IPS-15b (cell line): ENCODE measurements at regions not wholly inside any gene's neighbourhood (a gene's known extent, or its start where the extent isn't known, plus 50 kb on each side); places are given as distances from the start of the nearest gene placed in this dataset.
"Not testable (repeated sequence)": the region's sequence is repeated elsewhere in the genome, so short reads cannot be mapped to it uniquely, and the experiment has no call there.

Experiments
- H3K27me3 ChIP-seq: one replicate; pipeline ENCODE4 v1.6.1; 2013; ENCODE audit warnings: low read length; ENCODE audit not compliant: control insufficient read depth, insufficient read depth
- H3K36me3 ChIP-seq: one replicate; pipeline ENCODE4 v1.6.1; 2013; ENCODE audit warnings: low read length; ENCODE audit not compliant: control insufficient read depth, insufficient read depth
- H3K4me1 ChIP-seq: one replicate; pipeline ENCODE4 v1.6.1; 2013; ENCODE audit warnings: mild to moderate bottlenecking, low read length; ENCODE audit not compliant: control insufficient read depth, insufficient read depth
- H3K4me3 ChIP-seq: one replicate; pipeline ENCODE4 v1.5.1; 2013; ENCODE audit warnings: low read depth, low read length
- H3K9ac ChIP-seq: one replicate; pipeline ENCODE4 v1.6.1; 2013; ENCODE audit warnings: low read depth, mild to moderate bottlenecking, low read length
- H3K9me3 ChIP-seq: one replicate; pipeline ENCODE4 v1.6.1; 2013; ENCODE audit warnings: mild to moderate bottlenecking, low read length; ENCODE audit not compliant: control insufficient read depth, insufficient read depth

DNA sequence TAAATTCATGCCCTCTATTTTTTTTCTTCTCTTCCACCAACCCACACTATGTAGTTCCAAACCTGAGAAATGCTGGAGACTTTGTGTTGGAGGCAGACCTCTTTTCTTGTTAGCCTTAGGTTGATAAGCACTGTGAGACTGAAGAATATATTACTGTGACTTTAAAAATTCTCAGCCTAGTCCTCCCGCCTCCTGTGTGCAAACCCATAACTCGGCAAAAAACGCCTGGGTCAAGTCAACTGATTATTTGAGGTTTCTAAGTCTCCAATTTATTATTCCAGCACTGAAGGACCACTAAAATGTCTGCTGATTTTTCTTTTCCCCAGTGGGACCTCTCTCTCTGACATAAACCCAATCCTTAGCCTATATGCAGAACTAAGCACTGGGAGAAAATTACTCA is 1946.0 kb upstream of the RAG2 start:
- Histone ChIP-seq H3K9me3 (no peaks in the 10 kb centered on the region), H3K36me3 (no peaks in the 10 kb centered on the region), H3K27me3 (no peaks in the 10 kb centered on the region), H3K4me1 (no peaks in the 10 kb centered on the region), H3K9ac (no peak overlapping the region), H3K4me3 (no peak overlapping the region)

DNA sequence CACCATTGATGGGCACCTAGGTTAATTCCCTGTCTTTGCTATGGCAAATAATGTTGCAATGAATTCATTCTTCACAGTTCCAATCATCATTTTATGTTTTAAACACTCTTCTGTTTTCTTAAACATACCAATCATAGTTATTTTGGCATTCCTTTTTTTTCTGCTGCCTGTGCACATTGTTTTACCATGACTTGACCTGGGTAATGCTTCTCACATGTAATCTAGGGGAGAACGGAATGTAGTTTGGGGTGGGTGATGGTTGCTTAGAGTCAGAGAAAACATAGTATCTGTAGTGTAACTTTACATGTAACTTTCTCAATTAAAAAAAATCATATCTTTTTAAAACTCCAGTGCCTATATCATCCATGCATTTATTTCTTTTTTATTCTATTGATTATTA is 1945.3 kb upstream of the RAG2 start:
- Histone ChIP-seq H3K4me3 (no peak overlapping the region), H3K27me3 (no peaks in the 10 kb centered on the region), H3K36me3 (no peaks in the 10 kb centered on the region), H3K9me3 (no peaks in the 10 kb centered on the region), H3K4me1 (no peaks in the 10 kb centered on the region), H3K9ac (no peak overlapping the region)

DNA sequence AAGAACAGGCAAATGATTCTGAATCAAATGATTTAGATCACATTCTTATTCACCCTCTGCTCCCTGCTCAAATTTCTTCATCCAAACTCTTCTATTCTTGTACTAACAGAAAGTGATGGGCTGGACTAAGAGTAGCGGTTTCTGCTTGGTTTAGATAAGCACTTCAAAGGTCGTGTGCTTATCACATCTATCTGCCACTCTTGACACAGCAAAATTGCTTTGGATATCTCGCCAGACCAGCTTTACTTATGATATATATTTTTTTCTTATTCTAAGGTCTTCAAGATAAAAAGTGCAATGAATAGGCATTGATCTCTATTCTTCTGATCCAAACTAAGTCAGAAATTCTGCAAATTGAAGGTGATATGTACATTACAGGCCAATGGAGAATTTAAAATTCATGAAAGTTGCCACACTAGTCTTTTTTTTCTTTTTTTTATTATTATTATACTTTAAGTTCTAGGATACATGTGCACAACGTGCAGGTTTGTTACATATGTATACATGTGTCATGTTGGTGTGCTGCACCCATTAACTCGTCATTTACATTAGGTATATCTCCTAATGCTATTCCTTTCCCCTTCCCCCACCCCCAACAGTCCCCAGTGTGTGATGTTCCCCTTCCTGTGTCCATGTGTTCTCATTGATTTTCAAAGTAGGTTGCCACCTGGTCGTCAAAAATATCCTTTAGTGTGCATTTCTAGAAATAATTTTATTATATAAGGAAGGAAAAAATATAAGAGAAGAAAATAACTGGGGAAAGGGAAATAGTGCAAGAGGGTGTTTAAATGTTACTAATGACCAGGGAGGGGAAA is 1941.0 kb upstream of the RAG2 start:
- Histone ChIP-seq H3K27me3 (no peaks in the 10 kb centered on the region), H3K4me3 (no peak overlapping the region), H3K36me3 (no peaks in the 10 kb centered on the region), H3K4me1 (no peaks in the 10 kb centered on the region), H3K9ac (no peak overlapping the region), H3K9me3 (no peaks in the 10 kb centered on the region)

DNA sequence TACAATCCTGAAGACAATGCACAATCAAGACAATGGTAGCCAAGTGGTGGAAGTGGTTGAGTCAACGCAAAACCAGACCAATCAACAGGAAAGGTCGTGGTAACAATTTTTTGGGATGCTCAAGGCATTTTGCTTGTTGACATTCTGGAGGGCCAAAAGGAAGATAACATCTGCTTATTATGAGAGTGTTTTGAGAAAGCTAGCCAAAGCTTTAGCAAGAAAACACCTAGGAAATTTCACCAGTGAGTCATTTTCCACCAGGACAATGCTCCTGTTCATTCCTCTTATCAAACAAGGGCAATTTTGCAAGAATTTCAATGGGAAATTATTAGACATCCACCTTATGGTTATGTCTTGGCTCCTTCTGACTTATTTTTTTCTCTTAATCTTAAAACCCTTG is 1932.2 kb upstream of the RAG2 start:
- Histone ChIP-seq H3K36me3 (no peaks in the 10 kb centered on the region), H3K27me3 (no peaks in the 10 kb centered on the region), H3K4me1 (no peaks in the 10 kb centered on the region), H3K4me3 (no peak overlapping the region), H3K9me3 (no peaks in the 10 kb centered on the region), H3K9ac (no peak overlapping the region)

DNA sequence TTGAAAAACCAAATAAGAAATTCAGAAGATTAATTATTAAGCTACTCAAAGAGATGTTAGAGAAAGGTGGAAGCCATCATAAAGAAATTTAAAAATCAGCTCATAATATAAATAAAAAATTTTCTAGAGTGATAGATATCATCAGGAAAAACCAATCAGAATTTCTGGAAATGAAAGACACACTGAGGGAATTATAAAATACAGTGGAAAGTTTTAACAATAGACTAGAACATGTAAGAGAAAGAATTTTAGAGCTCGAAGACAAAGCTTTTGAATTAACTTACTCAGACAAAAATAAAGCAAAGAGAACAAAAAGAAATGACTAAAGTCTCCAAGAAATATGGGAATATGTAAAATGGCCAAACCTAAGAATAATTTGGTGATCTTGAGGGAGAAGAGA is 1926.9 kb upstream of the RAG2 start:
- Histone ChIP-seq H3K9ac (no peak overlapping the region), H3K4me1 (no peaks in the 10 kb centered on the region), H3K36me3 (no peaks in the 10 kb centered on the region), H3K4me3 (no peak overlapping the region), H3K9me3 (no peaks in the 10 kb centered on the region), H3K27me3 (no peaks in the 10 kb centered on the region)

DNA sequence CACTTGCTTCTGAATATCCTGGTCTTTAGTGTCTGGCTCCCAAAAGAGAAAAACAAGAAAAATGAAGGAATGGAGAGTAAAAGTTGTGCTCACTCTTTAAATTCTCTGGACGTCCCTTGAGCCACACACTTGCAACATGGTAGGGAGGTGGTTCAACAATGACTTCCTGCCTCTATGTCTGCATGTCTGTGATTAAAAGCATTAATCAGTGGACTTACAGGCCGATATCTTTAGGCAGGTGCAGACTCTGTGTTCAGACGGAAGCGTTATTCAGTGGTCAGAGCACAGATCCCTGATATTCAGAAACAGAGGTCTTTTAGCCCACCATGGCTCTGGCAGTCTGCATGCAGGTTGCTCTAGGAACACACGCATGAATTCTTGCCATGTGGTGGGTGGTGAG is 1920.0 kb upstream of the RAG2 start:
- Histone ChIP-seq H3K9me3 (no peaks in the 10 kb centered on the region), H3K36me3 (no peaks in the 10 kb centered on the region), H3K9ac (no peak overlapping the region), H3K4me1 (no peaks in the 10 kb centered on the region), H3K4me3 (no peak overlapping the region), H3K27me3 (no peaks in the 10 kb centered on the region)

DNA sequence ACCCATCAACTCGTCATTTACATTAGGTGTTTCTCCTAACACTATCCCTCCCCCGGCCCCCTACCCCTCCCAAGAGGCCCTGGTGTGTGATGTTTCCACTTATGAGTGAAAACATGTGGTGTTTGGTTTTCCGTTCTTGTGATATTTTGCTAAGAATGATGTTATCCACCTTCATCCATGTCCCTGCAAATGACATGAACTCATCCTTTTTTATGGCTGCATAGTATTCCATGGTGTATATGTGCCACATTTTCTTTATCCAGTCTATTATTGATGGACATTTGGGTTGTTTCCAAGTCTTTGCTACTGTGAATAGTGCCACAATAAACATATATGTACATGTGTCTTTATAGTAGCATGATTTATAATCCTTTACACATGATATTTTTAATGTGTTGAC is 1914.8 kb upstream of the RAG2 start:
- H3K9ac ChIP-seq, H3K4me1 ChIP-seq, H3K36me3 ChIP-seq, H3K9me3 ChIP-seq, H3K27me3 ChIP-seq, H3K4me3 ChIP-seq: not testable (repeated sequence)

DNA sequence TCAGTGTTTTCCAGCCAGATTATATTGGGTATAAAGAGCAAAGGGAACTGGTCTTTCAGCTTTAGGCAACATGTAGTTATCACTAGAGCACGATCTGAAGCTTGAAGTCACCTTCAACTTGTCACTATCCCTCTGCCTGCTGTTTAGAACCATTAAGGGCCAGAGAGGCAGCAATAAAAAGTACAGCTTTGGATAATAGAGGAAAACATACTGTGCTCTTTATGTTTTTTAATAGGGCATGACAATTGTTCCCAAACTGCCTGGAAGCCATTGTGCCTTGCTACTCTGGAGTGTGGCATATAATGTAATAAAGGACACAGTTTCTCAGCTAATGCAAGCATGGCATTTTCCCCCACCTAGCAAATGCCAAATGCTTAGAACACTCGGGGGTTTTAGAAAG is 1912.0 kb upstream of the RAG2 start:
- no peaks in the 10 kb centered on the region for H3K36me3 ChIP-seq
- no peak overlapping the region for H3K4me3 ChIP-seq
- no peak overlapping the region for H3K9ac ChIP-seq
- no peaks in the 10 kb centered on the region for H3K9me3 ChIP-seq
- no peaks in the 10 kb centered on the region for H3K27me3 ChIP-seq
- H3K4me1 ChIP-seq: no peaks in the 10 kb centered on the region

DNA sequence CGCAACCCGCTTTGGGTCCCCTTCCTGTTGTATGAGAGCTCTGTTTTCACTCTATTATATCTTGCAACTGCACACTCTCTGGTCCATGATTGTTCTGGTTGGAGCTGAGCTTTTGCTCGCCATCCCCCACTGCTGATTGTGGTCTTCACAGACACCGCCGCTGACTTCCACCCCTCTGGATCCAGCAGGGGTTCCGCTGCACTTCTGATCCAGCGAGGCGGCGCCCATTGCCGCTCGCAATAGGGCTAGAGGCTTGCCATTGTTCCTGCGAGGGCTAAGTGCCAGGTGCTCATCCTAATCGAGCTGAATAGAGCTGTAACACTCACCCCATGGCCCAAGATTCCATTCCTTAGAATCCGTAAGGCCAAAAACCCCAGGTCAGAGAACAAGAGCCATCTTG is 1905.8 kb upstream of the RAG2 start:
- no peaks in the 10 kb centered on the region for H3K36me3 ChIP-seq
- H3K9me3 ChIP-seq: no peaks in the 10 kb centered on the region
- H3K4me3 ChIP-seq: no peak overlapping the region
- no peaks in the 10 kb centered on the region for H3K27me3 ChIP-seq
- no peaks in the 10 kb centered on the region for H3K4me1 ChIP-seq
- H3K9ac ChIP-seq: no peak overlapping the region

DNA sequence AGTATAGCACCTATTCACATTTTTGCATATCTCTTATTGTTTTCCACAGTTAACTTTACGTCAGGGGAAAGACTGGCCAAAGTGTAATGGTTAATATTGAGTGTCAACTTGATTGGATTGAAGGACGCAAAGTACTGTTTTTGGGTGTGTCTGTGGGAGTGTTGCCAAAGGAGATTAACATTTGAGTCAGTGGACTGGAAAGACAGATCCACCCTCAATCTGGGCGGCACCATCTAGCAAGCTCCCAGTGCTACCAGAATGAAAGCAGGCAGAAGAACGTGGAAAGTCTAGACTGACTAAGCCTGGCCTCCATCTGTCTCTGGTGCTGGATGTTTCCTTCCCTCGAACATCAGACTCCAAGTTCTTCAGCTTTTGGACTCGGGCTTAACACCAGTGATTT is 1900.7 kb upstream of the RAG2 start:
- H3K36me3 ChIP-seq: no peaks in the 10 kb centered on the region
- no peaks in the 10 kb centered on the region for H3K4me1 ChIP-seq
- H3K27me3 ChIP-seq: no peaks in the 10 kb centered on the region
- H3K4me3 ChIP-seq: no peak overlapping the region
- H3K9me3 ChIP-seq: no peaks in the 10 kb centered on the region
- no peak overlapping the region for H3K9ac ChIP-seq

DNA sequence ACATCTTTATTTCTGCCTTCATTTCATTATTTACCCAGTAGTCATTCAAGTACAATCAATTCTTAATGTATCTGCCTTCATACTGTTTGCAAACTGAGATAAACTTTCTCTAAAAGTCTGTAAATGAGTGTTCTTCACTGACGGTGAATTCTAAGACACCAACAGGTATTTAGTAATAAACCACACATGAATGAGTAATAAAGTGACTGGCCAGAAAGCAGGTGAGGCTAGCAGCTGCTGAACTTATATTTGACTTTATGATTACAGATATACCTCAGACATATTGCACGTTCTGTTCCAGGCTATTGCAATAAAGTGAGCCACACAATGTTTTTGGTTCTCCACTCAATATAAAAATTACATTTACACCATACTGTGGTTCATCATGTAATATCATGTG is 1894.0 kb upstream of the RAG2 start:
- Histone ChIP-seq H3K9ac (no peak overlapping the region), H3K36me3 (no peaks in the 10 kb centered on the region)

DNA sequence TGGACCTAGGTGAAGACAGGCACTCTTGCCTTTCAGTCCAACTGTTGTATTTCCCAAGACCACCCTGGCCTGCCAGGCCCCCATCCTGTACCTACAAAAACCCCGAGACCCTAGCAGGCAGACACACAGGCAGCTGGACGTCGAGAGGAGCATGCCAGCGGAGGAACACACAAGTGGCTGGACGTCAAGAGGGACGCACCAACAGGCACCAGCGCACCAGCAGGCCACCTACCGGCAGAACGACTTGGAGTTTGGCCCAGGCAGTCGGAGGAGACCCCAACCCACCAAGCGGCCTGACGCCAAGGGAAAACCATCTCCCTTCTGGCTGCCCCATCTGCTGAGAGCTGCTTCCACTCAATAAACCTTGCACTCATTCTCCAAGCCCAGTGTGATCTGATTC is 1883.4 kb upstream of the RAG2 start:
- Histone ChIP-seq H3K27me3 (no peaks in the 10 kb centered on the region), H3K9ac (no peak overlapping the region), H3K4me1 (no peaks in the 10 kb centered on the region), H3K36me3 (no peaks in the 10 kb centered on the region), H3K9me3 (no peaks in the 10 kb centered on the region), H3K4me3 (no peak overlapping the region)

More for the DNA sequence above, 1894.0 kb upstream of the RAG2 start:
- H3K27me3 ChIP-seq: no peaks in the 10 kb centered on the region
- H3K4me3 ChIP-seq: no peak overlapping the region
- H3K4me1 ChIP-seq: no peaks in the 10 kb centered on the region
- no peaks in the 10 kb centered on the region for H3K9me3 ChIP-seq
